ENCODE measurements at regions not wholly inside any gene's neighbourhood (a gene's known extent, or its start where the extent isn't known, plus 50 kb on each side); places are given as distances from the start of the nearest gene placed in this dataset.

DNA sequence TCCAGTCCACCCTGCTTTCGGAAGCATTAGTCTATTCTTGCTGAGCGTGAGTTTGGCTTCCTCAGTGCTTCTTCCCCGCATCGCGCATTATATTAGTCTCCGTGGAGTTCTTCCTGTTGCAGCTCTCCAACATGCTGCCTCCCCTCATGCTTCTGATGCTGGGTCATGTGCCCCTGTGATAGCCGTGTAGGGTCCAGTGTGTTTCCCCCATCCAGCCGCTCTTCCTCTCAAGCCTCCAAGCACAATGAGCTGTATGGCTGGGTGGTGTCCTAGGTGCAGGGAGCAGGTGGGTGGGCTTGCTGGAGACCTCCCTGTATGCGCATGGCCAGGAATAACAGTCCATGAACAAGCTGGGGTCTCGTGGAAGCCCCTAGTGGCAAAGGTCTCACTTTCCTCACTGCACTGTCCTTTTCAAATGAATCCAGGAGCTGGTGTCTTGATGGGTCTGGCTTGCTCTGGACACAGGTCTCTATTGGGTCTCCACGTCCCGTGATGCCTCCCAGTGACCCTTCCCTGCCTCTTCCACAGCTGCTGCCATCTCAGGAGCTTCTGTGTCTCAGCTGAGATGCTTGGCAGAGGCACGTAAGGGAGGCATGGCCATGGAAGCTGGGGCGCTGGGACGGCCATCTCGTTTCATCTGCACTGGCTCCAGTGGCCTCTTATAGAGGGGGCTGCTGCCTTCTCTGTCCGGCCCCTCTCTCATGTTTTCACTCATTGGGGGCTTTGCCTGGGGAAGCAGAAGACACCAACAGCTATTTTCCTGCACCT lies 54.8 kb upstream of the HDAC4 start:
- no peak for DNase-seq
- Histone ChIP-seq H3K4me1 (no peaks in the 10 kb centered on the region), H3K27ac (no peak overlapping the region), H3K9me3 (no peaks in the 10 kb centered on the region), H3K4me3 (no peak overlapping the region), H3K27me3 (no peaks in the 10 kb centered on the region), H3K36me3 (no peaks in the 10 kb centered on the region)
- no peak for ATAC-seq
- TF ChIP-seq, protein P1, sequence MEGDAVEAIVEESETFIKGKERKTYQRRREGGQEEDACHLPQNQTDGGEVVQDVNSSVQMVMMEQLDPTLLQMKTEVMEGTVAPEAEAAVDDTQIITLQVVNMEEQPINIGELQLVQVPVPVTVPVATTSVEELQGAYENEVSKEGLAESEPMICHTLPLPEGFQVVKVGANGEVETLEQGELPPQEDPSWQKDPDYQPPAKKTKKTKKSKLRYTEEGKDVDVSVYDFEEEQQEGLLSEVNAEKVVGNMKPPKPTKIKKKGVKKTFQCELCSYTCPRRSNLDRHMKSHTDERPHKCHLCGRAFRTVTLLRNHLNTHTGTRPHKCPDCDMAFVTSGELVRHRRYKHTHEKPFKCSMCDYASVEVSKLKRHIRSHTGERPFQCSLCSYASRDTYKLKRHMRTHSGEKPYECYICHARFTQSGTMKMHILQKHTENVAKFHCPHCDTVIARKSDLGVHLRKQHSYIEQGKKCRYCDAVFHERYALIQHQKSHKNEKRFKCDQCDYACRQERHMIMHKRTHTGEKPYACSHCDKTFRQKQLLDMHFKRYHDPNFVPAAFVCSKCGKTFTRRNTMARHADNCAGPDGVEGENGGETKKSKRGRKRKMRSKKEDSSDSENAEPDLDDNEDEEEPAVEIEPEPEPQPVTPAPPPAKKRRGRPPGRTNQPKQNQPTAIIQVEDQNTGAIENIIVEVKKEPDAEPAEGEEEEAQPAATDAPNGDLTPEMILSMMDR (IDR thresholded peaks at IDR 0.05), result no peak
- intact Hi-C loops (cut with DNase I), result no loop called here
- 71 to 78% methylated on average over 17 of the region's 17 CpGs for whole genome bisulfite sequencing, 2 donors
- FAIRE-seq, result no peak

DNA sequence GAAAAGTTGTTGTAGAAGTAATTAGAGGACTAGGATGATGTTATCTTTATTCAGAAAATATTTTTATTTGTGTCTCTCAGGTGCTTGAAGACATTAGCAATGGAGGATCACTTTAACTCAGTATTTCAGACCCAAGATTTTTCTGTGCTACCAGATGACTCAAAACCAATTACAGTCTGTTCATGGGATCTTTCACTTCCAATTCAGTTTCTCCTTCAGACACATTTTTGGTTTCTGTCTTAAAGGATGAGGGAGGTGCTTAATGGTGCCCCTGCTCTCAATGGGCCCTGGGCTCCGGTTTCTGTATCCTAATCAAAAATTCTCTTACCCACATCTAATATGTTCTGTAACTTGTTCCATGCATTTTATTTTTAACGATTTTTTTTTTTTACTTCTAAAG lies 53.7 kb upstream of the HDAC4 start:
- Histone ChIP-seq H3K27me3 (no peaks in the 10 kb centered on the region), H3K9me3 (no peaks in the 10 kb centered on the region), H3K27ac (no peak overlapping the region), H3K36me3 (no peaks in the 10 kb centered on the region), H3K4me1 (no peaks in the 10 kb centered on the region), H3K4me3 (no peak overlapping the region)
- TF ChIP-seq, protein P1 (IDR thresholded peaks at IDR 0.05), result no peak
- no peak for FAIRE-seq
- intact Hi-C loops (cut with DNase I), result no loop called here
- no peak for DNase-seq
- 53 to 66% methylated on average over 2 of the region's 2 CpGs for WGBS, 2 donors
- no peak for ATAC-seq

All from pancreas (tissue), 10 donors.